Endometrial microvascular endothelial cells (primary cell): ENCODE measurements at regions not wholly inside any gene's neighbourhood (a gene's known extent, or its start where the extent isn't known, plus 50 kb on each side); places are given as distances from the start of the nearest gene placed in this dataset.

Experiments
- in situ Hi-C: cut with HindIII; loops from 2 replicates; pipeline ENCODE4 v1.10.0; 2017; ENCODE audit warnings: low sequenced_read_pairs, low pct_unique_long_range_greater_than_20kb; ENCODE audit errors: inconsistent ontology term

GRCh38 chr11:95697614-95698408, 91.8 kb downstream of the FAM76B start:
- in situ Hi-C loops = no loop called here

- in situ Hi-C loops = no loop called here
Observed at GRCh38 chr11:95695181-95695580, 94.4 kb downstream of the FAM76B start.

- in situ Hi-C loops = no loop called here
Observed at GRCh38 chr11:95693298-95693697, 96.3 kb downstream of the FAM76B start.

GRCh38 chr11:95692526-95693260, 96.9 kb downstream of the FAM76B start:
- in situ Hi-C loops = no loop called here

GRCh38 chr11:95690100-95690499, 99.5 kb downstream of the FAM76B start:
- in situ Hi-C loops = no loop called here

- in situ Hi-C loops = no loop called here
Observed at GRCh38 chr11:95688501-95689222, 100.9 kb downstream of the FAM76B start.

- in situ Hi-C loops = no loop called here
Observed at GRCh38 chr11:95688015-95688414, 101.6 kb downstream of the FAM76B start.

GRCh38 chr11:95686265-95686664, 103.3 kb downstream of the FAM76B start:
- in situ Hi-C loops = no loop called here

GRCh38 chr11:95684701-95685100, 104.9 kb downstream of the FAM76B start:
- in situ Hi-C loops = no loop called here

- in situ Hi-C loops = no loop called here
Observed at GRCh38 chr11:95684170-95684569, 105.4 kb downstream of the FAM76B start.

- in situ Hi-C loops = no loop called here
Observed at GRCh38 chr11:95682552-95682951, 107.0 kb downstream of the FAM76B start.

GRCh38 chr11:95680169-95680929, 109.2 kb downstream of the FAM76B start:
- in situ Hi-C loops = no loop called here

- in situ Hi-C loops = no loop called here
Observed at GRCh38 chr11:95678988-95679387, 110.6 kb downstream of the FAM76B start.

- in situ Hi-C loops = no loop called here
Observed at GRCh38 chr11:95676308-95676707, 113.3 kb downstream of the FAM76B start.

- in situ Hi-C loops = no loop called here
Observed at GRCh38 chr11:95675585-95675984, 114.0 kb downstream of the FAM76B start.

GRCh38 chr11:95674657-95675358, 114.8 kb downstream of the FAM76B start:
- in situ Hi-C loops = no loop called here

- in situ Hi-C loops = no loop called here
Observed at GRCh38 chr11:95671768-95672167, 117.8 kb downstream of the FAM76B start.

- in situ Hi-C loops = no loop called here
Observed at GRCh38 chr11:95668131-95668530, 121.5 kb downstream of the FAM76B start.
